ENCODE measurements at regions not wholly inside any gene's neighbourhood (a gene's known extent, or its start where the extent isn't known, plus 50 kb on each side); places are given as distances from the start of the nearest gene placed in this dataset.
A peak's percentile ranks its signal among the peaks of the same experiment; 100 is the strongest.
"Not testable (repeated sequence)": the region's sequence is repeated elsewhere in the genome, so short reads cannot be mapped to it uniquely, and the experiment has no call there.

GRCh38 chr17:20873688-20874328 is 169.0 kb downstream of the USP22 start:
- WGBS, 3 donors = 82 to 86% (median 85%) methylated on average over 5 of the region's 5 CpGs
- H3K9me3 ChIP-seq; H3K36me3 ChIP-seq; H3K4me3 ChIP-seq; H3K27ac ChIP-seq; intact Hi-C loops (cut with DNase I); DNase-seq; H3K4me1 ChIP-seq (ENCODE audit: insufficient read depth); H3K27me3 ChIP-seq: not testable (repeated sequence)

GRCh38 chr17:20877384-20877783 is 165.4 kb downstream of the USP22 start:
- H3K4me3 ChIP-seq; H3K27me3 ChIP-seq; H3K27ac ChIP-seq; H3K9me3 ChIP-seq; H3K4me1 ChIP-seq (ENCODE audit: insufficient read depth); DNase-seq; intact Hi-C loops (cut with DNase I); H3K36me3 ChIP-seq: not testable (repeated sequence)
- 89 to 94% (median 92%) methylated on average over 1 of the region's 1 CpG for WGBS, 3 donors

- Histone ChIP-seq H3K36me3 (no peaks in the 10 kb centered on the region), H3K27me3 (no peaks in the 10 kb centered on the region), H3K27ac (no peak overlapping the region), H3K9me3 (no peaks in the 10 kb centered on the region), H3K4me3 (no peak overlapping the region), H3K4me1 (ENCODE audit: insufficient read depth) (no peaks in the 10 kb centered on the region)
- intact Hi-C loops (cut with DNase I) = no loop called here
- TF ChIP-seq POLR2A (IDR thresholded peaks at IDR 0.05) (no peak), CTCF (IDR thresholded peaks at IDR 0.05) (no peak), EP300 (IDR thresholded peaks at IDR 0.05) (no peak)
- WGBS, 3 donors = 84 to 87% (median 85%) methylated on average over 2 of the region's 2 CpGs
- DNase-seq = no peak
These were observed 152.5 kb downstream of the USP22 start for GRCh38 chr17:20890338-20890737.

GRCh38 chr17:20895426-20895825 is 147.4 kb downstream of the USP22 start:
- H3K27me3 ChIP-seq; H3K9me3 ChIP-seq; H3K36me3 ChIP-seq; intact Hi-C loops (cut with DNase I); H3K4me1 ChIP-seq (ENCODE audit: insufficient read depth); H3K4me3 ChIP-seq; DNase-seq; H3K27ac ChIP-seq: not testable (repeated sequence)
- 84 to 90% (median 85%) methylated on average over 12 to 18 of the region's 18 CpGs for WGBS, 3 donors

GRCh38 chr17:20896153-20896649 is 146.6 kb downstream of the USP22 start:
- peak; percentile 46 to 74 (median 63) for DNase-seq

GRCh38 chr17:20898726-20899125 is 144.1 kb downstream of the USP22 start:
- H3K27ac ChIP-seq; DNase-seq; H3K27me3 ChIP-seq; H3K4me3 ChIP-seq; H3K36me3 ChIP-seq; intact Hi-C loops (cut with DNase I); H3K9me3 ChIP-seq; H3K4me1 ChIP-seq (ENCODE audit: insufficient read depth): not testable (repeated sequence)
- WGBS, 3 donors = 41 to 51% (median 46%) methylated on average over 5 of the region's 5 CpGs

More at GRCh38 chr17:20896153-20896649, 146.6 kb downstream of the USP22 start:
- H3K4me1 ChIP-seq (ENCODE audit: insufficient read depth) = no peaks in the 10 kb centered on the region
- H3K4me3 ChIP-seq = no peak overlapping the region
- WGBS, 3 donors = 49 to 77% (median 67%) methylated on average over 23 to 30 of the region's 30 CpGs
- TF ChIP-seq POLR2A (IDR thresholded peaks at IDR 0.05) = no peak
- TF ChIP-seq EP300 (IDR thresholded peaks at IDR 0.05) = no peak
- no peak for TF ChIP-seq CTCF (IDR thresholded peaks at IDR 0.05)
- H3K36me3 ChIP-seq = no peaks in the 10 kb centered on the region
- H3K27me3 ChIP-seq = no peaks in the 10 kb centered on the region
- intact Hi-C loops (cut with DNase I) = no loop called here
- no peaks in the 10 kb centered on the region for H3K9me3 ChIP-seq
- no peak overlapping the region for H3K27ac ChIP-seq

- intact Hi-C loops (cut with DNase I) = loop anchor here in 1 of 4 donors (10.0 kb wide), 1 partner anchor 92 kb away; no protein-coding TSS in a partner anchor
- H3K27ac ChIP-seq; DNase-seq; H3K4me3 ChIP-seq; H3K27me3 ChIP-seq; H3K9me3 ChIP-seq; H3K36me3 ChIP-seq; H3K4me1 ChIP-seq (ENCODE audit: insufficient read depth): not testable (repeated sequence)
- 37 to 39% (median 37%) methylated on average over 17 of the region's 17 CpGs for WGBS, 3 donors
These were observed 140.3 kb downstream of the USP22 start for GRCh38 chr17:20902496-20902895.

GRCh38 chr17:20903549-20903948 is 139.3 kb downstream of the USP22 start:
- not testable (repeated sequence) for H3K27ac ChIP-seq; H3K27me3 ChIP-seq; H3K4me1 ChIP-seq (ENCODE audit: insufficient read depth); H3K36me3 ChIP-seq; H3K4me3 ChIP-seq; DNase-seq; H3K9me3 ChIP-seq
- intact Hi-C loops (cut with DNase I) = loop anchor here in 1 of 4 donors (10.0 kb wide), 1 partner anchor 91 kb away; no protein-coding TSS in a partner anchor
- WGBS, 3 donors = 6 to 13% (median 12%) methylated on average over 1 of the region's 1 CpG
